H9 (cell line): ENCODE measurements at regions not wholly inside any gene's neighbourhood (a gene's known extent, or its start where the extent isn't known, plus 50 kb on each side); places are given as distances from the start of the nearest gene placed in this dataset.

Source experiments
- DNase-seq: peaks from one replicate; pipeline ENCODE4 v3.0.0-alpha.2; 2017
- H2AFZ ChIP-seq: one replicate; pipeline ENCODE4 v1.6.1; 2013; ENCODE audit warnings: mild to moderate bottlenecking, low read length, control low read depth, moderate library complexity
- H2AK5ac ChIP-seq: 2 replicates; pipeline ENCODE4 v1.6.1; 2013; ENCODE audit warnings: low read length, control low read depth, mixed read lengths; ENCODE audit not compliant: insufficient read length
- H2BK120ac ChIP-seq: one replicate; pipeline ENCODE4 v1.6.1; 2013; ENCODE audit warnings: low read depth, mild to moderate bottlenecking, low read length, control low read depth, inconsistent platforms; ENCODE audit not compliant: poor library complexity, severe bottlenecking
- H2BK12ac ChIP-seq: 2 replicates; pipeline ENCODE4 v1.6.1; 2013; ENCODE audit warnings: low read length, control low read depth, mixed read lengths, low read depth; ENCODE audit not compliant: insufficient read length
- H2BK15ac ChIP-seq: 2 replicates; pipeline ENCODE4 v1.6.1; 2013; ENCODE audit warnings: low read depth, low read length, control low read depth
- H2BK20ac ChIP-seq: one replicate; pipeline ENCODE4 v1.6.1; 2013; ENCODE audit warnings: low read depth, mild to moderate bottlenecking, low read length, control low read depth, inconsistent platforms; ENCODE audit not compliant: poor library complexity, severe bottlenecking
- H2BK5ac ChIP-seq: 2 replicates; pipeline ENCODE4 v1.6.1; 2013; ENCODE audit warnings: low read length, control low read depth, mixed read lengths; ENCODE audit not compliant: insufficient read length
- H3K14ac ChIP-seq: 2 replicates; pipeline ENCODE4 v1.6.1; 2013; ENCODE audit warnings: low read length, control low read depth; ENCODE audit not compliant: insufficient read depth
- H3K18ac ChIP-seq: 2 replicates; pipeline ENCODE4 v1.6.1; 2013; ENCODE audit warnings: low read depth, mild to moderate bottlenecking, mixed read lengths, low read length, control low read depth; ENCODE audit not compliant: insufficient read length
- H3K23ac ChIP-seq: 2 replicates; pipeline ENCODE4 v1.6.1; 2013; ENCODE audit warnings: low read length, control low read depth, mixed read lengths, low read depth; ENCODE audit not compliant: insufficient read length
- H3K23me2 ChIP-seq: 2 replicates; pipeline ENCODE4 v1.6.1; 2013; ENCODE audit warnings: low read depth, mild to moderate bottlenecking, mixed read lengths, low read length, control low read depth; ENCODE audit not compliant: insufficient read length, poor library complexity, severe bottlenecking
- H3K27ac ChIP-seq: 2 replicates; pipeline ENCODE4 v1.5.1; 2013; ENCODE audit warnings: low read length, control low read depth, mixed read lengths, low read depth; ENCODE audit not compliant: insufficient read length
- H3K27me3 ChIP-seq: 2 replicates; pipeline ENCODE4 v1.6.1; 2013; ENCODE audit warnings: low read length, control low read depth, inconsistent platforms; ENCODE audit not compliant: insufficient read depth
- H3K4ac ChIP-seq: 2 replicates; pipeline ENCODE4 v1.6.1; 2013; ENCODE audit warnings: low read depth, mild to moderate bottlenecking, control low read depth, inconsistent platforms, low read length, moderate library complexity
- H3K4me1 ChIP-seq: 2 replicates; pipeline ENCODE4 v1.6.1; 2013; ENCODE audit warnings: low read length, control low read depth, inconsistent platforms; ENCODE audit not compliant: insufficient read depth
- H3K4me2 ChIP-seq: 2 replicates; pipeline ENCODE4 v1.6.1; 2013; ENCODE audit warnings: low read length, control low read depth, mixed read lengths; ENCODE audit not compliant: insufficient read length, insufficient read depth
- H3K56ac ChIP-seq: 2 replicates; pipeline ENCODE4 v1.6.1; 2013; ENCODE audit warnings: low read depth, mild to moderate bottlenecking, mixed read lengths, low read length, control low read depth; ENCODE audit not compliant: insufficient read length
- H3K79me1 ChIP-seq: 2 replicates; pipeline ENCODE4 v1.6.1; 2013; ENCODE audit warnings: low read depth, mild to moderate bottlenecking, moderate library complexity, low read length, control low read depth, inconsistent platforms; ENCODE audit not compliant: insufficient read depth, poor library complexity, severe bottlenecking
- H3K79me2 ChIP-seq: 2 replicates; pipeline ENCODE4 v1.6.1; 2013; ENCODE audit warnings: low read length, control low read depth, inconsistent platforms; ENCODE audit not compliant: insufficient read depth
- H3K9ac ChIP-seq: 2 replicates; pipeline ENCODE4 v1.6.1; 2013; ENCODE audit warnings: low read length, control low read depth, mixed read lengths; ENCODE audit not compliant: insufficient read length; ENCODE audit errors: extremely low read depth
- H3K9me3 ChIP-seq: one replicate; pipeline ENCODE4 v1.6.1; 2013; ENCODE audit warnings: low read depth, low read length, inconsistent platforms; ENCODE audit not compliant: control insufficient read depth
- H3T11ph ChIP-seq: one replicate; pipeline ENCODE4 v1.6.1; 2013; ENCODE audit warnings: mild to moderate bottlenecking, low read length, control low read depth, inconsistent platforms
- H4K20me1 ChIP-seq: one replicate; pipeline ENCODE4 v1.6.1; 2013; ENCODE audit not compliant: control insufficient read depth, insufficient read length, insufficient read depth
- H4K5ac ChIP-seq: 2 replicates; pipeline ENCODE4 v1.6.1; 2013; ENCODE audit warnings: low read depth, mild to moderate bottlenecking, mixed read lengths, low read length, control low read depth; ENCODE audit not compliant: insufficient read length
- H4K8ac ChIP-seq: replicated peaks from 2 replicates; pipeline ENCODE4 v1.6.1; 2013; ENCODE audit warnings: low read length, control low read depth, mixed read lengths, low read depth; ENCODE audit not compliant: insufficient read length
- H4K91ac ChIP-seq: 2 replicates; pipeline ENCODE4 v1.6.1; 2013; ENCODE audit warnings: low read depth, mild to moderate bottlenecking, moderate library complexity, mixed read lengths, low read length, control low read depth; ENCODE audit not compliant: insufficient read length
- H3K27ac Mint-ChIP-seq, 3 experiments: 2 replicates in 2 of 3; 3 replicates in 1 of 3; pipeline ENCODE4 v1.8.0; 2020 to 2021; ENCODE audit warnings: mixed read lengths in 3 of 3, mild to moderate bottlenecking in 1 of 3, moderate library complexity in 1 of 3
- H3K27me3 Mint-ChIP-seq: 2 replicates; pipeline ENCODE4 v1.8.0; 2021; ENCODE audit warnings: low read depth, mild to moderate bottlenecking, moderate library complexity, mixed read lengths
- H3K36me3 Mint-ChIP-seq, 3 experiments: 2 replicates in 2 of 3; 3 replicates in 1 of 3; pipeline ENCODE4 v1.8.0; 2020 to 2021; ENCODE audit warnings: low read depth in 3 of 3, mixed read lengths in 3 of 3; ENCODE audit not compliant: insufficient read depth in 1 of 3
- H3K4me1 Mint-ChIP-seq, 2 experiments: 2 replicates each; pipeline ENCODE4 v1.8.0; 2020; ENCODE audit warnings: mixed read lengths in 2 of 2
- H3K4me3 Mint-ChIP-seq, 2 experiments: 2 replicates in 1 of 2; 3 replicates in 1 of 2; pipeline ENCODE4 v1.8.0; 2020 to 2021; ENCODE audit warnings: mild to moderate bottlenecking in 2 of 2, mixed read lengths in 2 of 2, moderate library complexity in 1 of 2
- H3K9me3 Mint-ChIP-seq, 2 experiments: 2 replicates in 1 of 2; 3 replicates in 1 of 2; pipeline ENCODE4 v1.8.0; 2020; ENCODE audit warnings: mild to moderate bottlenecking in 2 of 2, mixed read lengths in 2 of 2, moderate library complexity in 1 of 2
- TF ChIP-seq, protein P1 (sequence below): fragments of 200-600 bp; sonication (generic); conservative IDR thresholded peaks from 3 replicates; pipeline ENCODE4 v1.8.0; 2021; ENCODE audit warnings: antibody characterized with exemption, mild to moderate bottlenecking

- Histone ChIP-seq H4K20me1 (no peaks in the 10 kb centered on the region), H3K79me2 (no peaks in the 10 kb centered on the region), H3K9ac (no peak overlapping the region), H4K8ac (no peak overlapping the region), H2BK20ac (no peak overlapping the region), H3K18ac (no peak overlapping the region), H3K23me2 (no peaks in the 10 kb centered on the region), H4K5ac (no peak overlapping the region), H3K23ac (no peak overlapping the region), H3K4me1 (no peaks in the 10 kb centered on the region), H3K14ac (no peak overlapping the region), H3K27ac (no peak overlapping the region), H3K56ac (no peak overlapping the region), H2AK5ac (no peak overlapping the region), H2AFZ (no peak overlapping the region), H2BK15ac (no peak overlapping the region), H3K9me3 (no peaks in the 10 kb centered on the region), H3K79me1 (no peaks in the 10 kb centered on the region), H3T11ph (no peak overlapping the region), H2BK5ac (no peak overlapping the region), H3K27me3 (no peaks in the 10 kb centered on the region), H2BK120ac (no peak overlapping the region), H2BK12ac (no peak overlapping the region), H4K91ac (no peak overlapping the region), H3K4me2 (no peak overlapping the region), H3K4ac (no peak overlapping the region)
- DNase-seq = no peak
- Mint-ChIP-seq H3K9me3 (no peaks in the 10 kb centered on the region), H3K27me3 (no peaks in the 10 kb centered on the region), H3K27ac (peak overlapping the region in 1 of 3 experiments; percentile 55; a peak in 1 of 7 replicates), H3K4me3 (no peak overlapping the region), H3K4me1 (peaks cover 5 to 7% of the 10 kb centered on the region in 2 experiments; a peak in 3 of 4 replicates), H3K36me3 (no peaks in the 10 kb centered on the region)
- TF ChIP-seq, protein P1, sequence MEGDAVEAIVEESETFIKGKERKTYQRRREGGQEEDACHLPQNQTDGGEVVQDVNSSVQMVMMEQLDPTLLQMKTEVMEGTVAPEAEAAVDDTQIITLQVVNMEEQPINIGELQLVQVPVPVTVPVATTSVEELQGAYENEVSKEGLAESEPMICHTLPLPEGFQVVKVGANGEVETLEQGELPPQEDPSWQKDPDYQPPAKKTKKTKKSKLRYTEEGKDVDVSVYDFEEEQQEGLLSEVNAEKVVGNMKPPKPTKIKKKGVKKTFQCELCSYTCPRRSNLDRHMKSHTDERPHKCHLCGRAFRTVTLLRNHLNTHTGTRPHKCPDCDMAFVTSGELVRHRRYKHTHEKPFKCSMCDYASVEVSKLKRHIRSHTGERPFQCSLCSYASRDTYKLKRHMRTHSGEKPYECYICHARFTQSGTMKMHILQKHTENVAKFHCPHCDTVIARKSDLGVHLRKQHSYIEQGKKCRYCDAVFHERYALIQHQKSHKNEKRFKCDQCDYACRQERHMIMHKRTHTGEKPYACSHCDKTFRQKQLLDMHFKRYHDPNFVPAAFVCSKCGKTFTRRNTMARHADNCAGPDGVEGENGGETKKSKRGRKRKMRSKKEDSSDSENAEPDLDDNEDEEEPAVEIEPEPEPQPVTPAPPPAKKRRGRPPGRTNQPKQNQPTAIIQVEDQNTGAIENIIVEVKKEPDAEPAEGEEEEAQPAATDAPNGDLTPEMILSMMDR = no peak
Observed at GRCh38 chr7:85595750-85596178, 408.9 kb upstream of the SEMA3D start.
